ENCODE measurements at regions not wholly inside any gene's neighbourhood (a gene's known extent, or its start where the extent isn't known, plus 50 kb on each side); places are given as distances from the start of the nearest gene placed in this dataset.

- no peak for TF ChIP-seq EP300 (IDR thresholded peaks at IDR 0.05)
- no peaks in the 10 kb centered on the region for H3K27me3 ChIP-seq
Observed at GRCh38 chr6:23354004-23354403, 772.0 kb upstream of the NRSN1 start.

GRCh38 chr6:23357185-23357766 lies 768.7 kb upstream of the NRSN1 start:
- no peak for TF ChIP-seq CTCF (IDR thresholded peaks at IDR 0.05)
- TF ChIP-seq POLR2A (IDR thresholded peaks at IDR 0.05), result no peak
- no peak for TF ChIP-seq EP300 (IDR thresholded peaks at IDR 0.05)
- no peaks in the 10 kb centered on the region for H3K9me3 ChIP-seq
- WGBS, 2 donors, result 36 to 47% methylated on average over 2 of the region's 2 CpGs
- H3K4me1 ChIP-seq, result no peaks in the 10 kb centered on the region
- H3K36me3 ChIP-seq, result no peaks in the 10 kb centered on the region
- DNase-seq (ENCODE audit: low spot score in 2 of 2), result no peak
- H3K27ac ChIP-seq, result no peak overlapping the region
- no peak overlapping the region for H3K4me3 ChIP-seq
- H3K27me3 ChIP-seq, result no peaks in the 10 kb centered on the region

More at GRCh38 chr6:23354004-23354403, 772.0 kb upstream of the NRSN1 start:
- Histone ChIP-seq H3K36me3 (no peaks in the 10 kb centered on the region), H3K9me3 (no peaks in the 10 kb centered on the region), H3K4me1 (no peaks in the 10 kb centered on the region), H3K27ac (no peak overlapping the region), H3K4me3 (no peak overlapping the region)
- DNase-seq (ENCODE audit: low spot score in 2 of 2), result no peak

GRCh38 chr6:23365732-23366131 lies 760.3 kb upstream of the NRSN1 start:
- TF ChIP-seq POLR2A (IDR thresholded peaks at IDR 0.05), result no peak
- no peak for TF ChIP-seq CTCF (IDR thresholded peaks at IDR 0.05)
- TF ChIP-seq EP300 (IDR thresholded peaks at IDR 0.05), result no peak
- Histone ChIP-seq H3K4me1 (no peaks in the 10 kb centered on the region), H3K36me3 (no peaks in the 10 kb centered on the region), H3K27me3 (no peaks in the 10 kb centered on the region), H3K4me3 (no peak overlapping the region), H3K9me3 (peaks cover 0 to 12% (median 0%) of the 10 kb centered on the region in 4 donors), H3K27ac (no peak overlapping the region)
- WGBS, 2 donors, result 73 to 87% methylated on average over 1 of the region's 1 CpG
- no peak for DNase-seq (ENCODE audit: low spot score in 2 of 2)

- 81 to 92% methylated on average over 1 of the region's 1 CpG for WGBS, 2 donors
- Histone ChIP-seq H3K36me3 (no peaks in the 10 kb centered on the region), H3K27ac (no peak overlapping the region), H3K4me3 (no peak overlapping the region), H3K4me1 (no peaks in the 10 kb centered on the region), H3K27me3 (no peaks in the 10 kb centered on the region), H3K9me3 (peaks cover 0 to 12% (median 0%) of the 10 kb centered on the region in 4 donors)
- no peak for DNase-seq (ENCODE audit: low spot score in 2 of 2)
- TF ChIP-seq EP300 (IDR thresholded peaks at IDR 0.05), result no peak
- TF ChIP-seq POLR2A (IDR thresholded peaks at IDR 0.05), result no peak
- TF ChIP-seq CTCF (IDR thresholded peaks at IDR 0.05), result no peak
Observed at GRCh38 chr6:23367311-23367710, 758.7 kb upstream of the NRSN1 start.

- DNase-seq (ENCODE audit: low spot score in 2 of 2), result no peak
- no peak for TF ChIP-seq EP300 (IDR thresholded peaks at IDR 0.05)
- TF ChIP-seq POLR2A (IDR thresholded peaks at IDR 0.05), result no peak
- TF ChIP-seq CTCF (IDR thresholded peaks at IDR 0.05), result no peak
- WGBS, 2 donors, result 85 to 97% methylated on average over 1 of the region's 1 CpG
- Histone ChIP-seq H3K36me3 (no peaks in the 10 kb centered on the region), H3K27me3 (no peaks in the 10 kb centered on the region), H3K27ac (no peak overlapping the region), H3K4me1 (no peaks in the 10 kb centered on the region), H3K4me3 (no peak overlapping the region), H3K9me3 (peaks cover 0 to 9% (median 0%) of the 10 kb centered on the region in 4 donors)
Observed at GRCh38 chr6:23368557-23368956, 757.5 kb upstream of the NRSN1 start.

GRCh38 chr6:23370051-23370450 lies 756.0 kb upstream of the NRSN1 start:
- TF ChIP-seq CTCF (IDR thresholded peaks at IDR 0.05) (no peak), EP300 (IDR thresholded peaks at IDR 0.05) (no peak), POLR2A (IDR thresholded peaks at IDR 0.05) (no peak)

More at GRCh38 chr6:23370051-23370450, 756.0 kb upstream of the NRSN1 start:
- DNase-seq (ENCODE audit: low spot score in 2 of 2), result no peak
- Histone ChIP-seq H3K27me3 (no peaks in the 10 kb centered on the region), H3K4me3 (no peak overlapping the region), H3K36me3 (no peaks in the 10 kb centered on the region), H3K4me1 (no peaks in the 10 kb centered on the region), H3K9me3 (no peaks in the 10 kb centered on the region), H3K27ac (no peak overlapping the region)
- WGBS, 2 donors, result 75 to 80% methylated on average over 4 of the region's 4 CpGs

Measured in tibial nerve (tissue), 4 donors.